GM18861 (cell line): ENCODE measurements at regions not wholly inside any gene's neighbourhood (a gene's known extent, or its start where the extent isn't known, plus 50 kb on each side); places are given as distances from the start of the nearest gene placed in this dataset.
"Not testable (repeated sequence)": the region's sequence is repeated elsewhere in the genome, so short reads cannot be mapped to it uniquely, and the experiment has no call there.

Experiments
- ATAC-seq: cut with Tn5 transposase; IDR thresholded peaks from one replicate; pipeline ENCODE4 v1.9.1; 2021; ENCODE audit not compliant: unreplicated experiment

DNA sequence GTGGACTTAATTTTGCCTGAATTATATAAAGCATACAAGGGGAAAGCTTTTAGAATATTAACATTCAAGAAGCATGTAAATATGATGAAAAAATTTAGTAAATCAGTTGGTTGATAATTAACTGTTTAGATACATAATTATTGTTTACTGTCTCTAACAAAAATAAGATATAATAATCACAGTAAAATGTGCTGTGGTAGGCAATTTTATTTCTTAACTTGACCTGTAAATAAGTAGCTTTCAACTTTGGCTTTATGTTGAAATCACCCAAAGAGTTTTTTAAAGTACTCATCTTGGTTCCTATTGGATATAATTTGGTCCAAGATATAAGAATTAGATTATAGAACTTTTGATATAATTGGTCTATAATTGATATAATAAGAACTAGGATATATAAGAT, 1374.5 kb downstream of the NSUN3 start:
- no peak for ATAC-seq

DNA sequence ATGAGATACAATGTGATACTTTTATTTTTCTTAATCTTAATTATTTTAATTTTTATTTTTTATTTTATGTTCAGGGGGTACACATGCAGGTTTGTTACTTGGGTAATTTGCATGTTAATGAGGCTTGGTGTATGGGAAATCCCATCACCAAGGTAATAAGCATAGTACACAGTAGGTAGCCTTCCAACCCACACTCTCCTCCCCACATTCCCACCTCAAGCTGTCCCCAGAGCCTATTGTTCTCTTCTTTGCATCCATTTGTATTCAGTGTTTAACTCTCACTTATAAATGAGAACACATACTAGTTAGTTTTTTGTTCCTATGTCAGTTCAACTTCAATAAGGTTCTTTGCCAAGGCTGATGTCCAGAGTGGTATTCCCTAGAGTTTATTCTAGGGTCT, 1375.4 kb downstream of the NSUN3 start:
- ATAC-seq = no peak

DNA sequence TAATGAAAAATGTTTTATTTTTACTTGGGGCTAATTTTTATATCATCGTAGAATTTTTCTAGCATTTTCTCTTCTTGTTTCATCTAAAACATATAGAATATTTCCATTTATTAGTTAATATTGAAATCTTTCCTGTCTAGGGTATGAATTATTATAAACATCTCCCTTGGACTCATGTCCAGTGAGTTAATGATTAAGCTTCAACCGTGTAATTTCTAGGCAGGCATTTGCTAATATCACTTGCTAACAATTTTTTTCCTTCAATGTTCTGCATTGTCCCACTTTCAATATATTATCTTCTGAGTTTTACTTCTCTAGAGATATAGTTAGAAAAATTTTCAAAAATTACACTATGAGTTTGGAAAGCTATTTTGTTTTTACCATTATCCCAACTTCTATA, 1371.6 kb upstream of the EPHA6 start:
- no peak for ATAC-seq

DNA sequence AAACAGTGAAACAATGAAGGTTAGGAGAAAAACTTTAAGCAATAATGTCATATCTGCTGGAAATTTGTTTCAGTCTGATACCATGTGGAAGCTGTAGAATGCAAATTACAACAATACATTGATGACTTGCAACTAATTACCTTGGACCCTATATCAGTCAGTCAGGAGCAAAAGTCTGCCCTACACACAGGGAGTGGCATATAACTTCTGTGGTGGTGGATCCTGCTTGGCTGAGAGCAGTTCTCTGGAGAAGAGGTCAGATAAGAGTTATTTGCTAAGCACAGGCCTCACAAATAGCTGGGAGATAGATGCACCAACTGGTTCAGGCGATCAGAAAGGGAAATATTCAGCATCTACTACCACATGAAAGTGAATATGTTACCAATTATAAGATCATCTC, 1364.6 kb upstream of the EPHA6 start:
- no peak for ATAC-seq

DNA sequence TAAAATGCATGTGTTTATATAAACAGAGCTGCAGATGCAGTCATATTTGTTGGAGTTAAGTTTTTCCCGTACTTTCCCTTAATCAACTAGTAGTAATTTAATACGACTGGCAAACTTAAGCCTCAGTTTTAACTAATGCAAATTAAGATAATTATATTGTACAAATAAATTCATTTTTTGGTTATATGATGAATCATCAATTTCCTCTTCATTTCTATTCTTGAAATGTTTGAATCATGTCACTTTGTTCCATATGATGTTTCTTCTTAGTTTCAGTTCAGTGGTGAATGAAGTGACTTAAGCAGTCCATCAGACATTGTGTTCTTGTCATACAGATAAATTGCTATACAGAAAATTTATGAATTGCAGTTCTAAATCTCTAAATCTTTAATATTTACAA, 1361.2 kb upstream of the EPHA6 start:
- ATAC-seq = no peak

DNA sequence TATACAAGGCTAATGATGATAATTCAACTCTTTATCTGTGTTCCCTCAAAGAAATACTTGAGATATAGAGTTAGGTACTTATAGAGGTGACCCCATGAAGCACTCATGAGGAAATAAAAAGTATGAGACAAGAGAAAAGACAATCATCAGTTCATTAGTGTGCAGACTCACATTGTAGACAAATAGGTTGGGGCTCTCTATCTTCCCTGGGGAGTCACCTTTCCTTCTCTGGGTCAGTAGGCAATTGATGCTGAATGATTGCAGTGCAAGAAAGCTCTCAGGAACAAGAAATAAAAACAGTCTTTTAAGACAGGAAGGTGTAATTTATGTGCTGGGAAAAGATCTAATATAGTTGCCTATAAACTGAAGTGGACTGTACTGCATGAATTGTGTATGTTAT, 1357.6 kb upstream of the EPHA6 start:
- ATAC-seq = no peak

DNA sequence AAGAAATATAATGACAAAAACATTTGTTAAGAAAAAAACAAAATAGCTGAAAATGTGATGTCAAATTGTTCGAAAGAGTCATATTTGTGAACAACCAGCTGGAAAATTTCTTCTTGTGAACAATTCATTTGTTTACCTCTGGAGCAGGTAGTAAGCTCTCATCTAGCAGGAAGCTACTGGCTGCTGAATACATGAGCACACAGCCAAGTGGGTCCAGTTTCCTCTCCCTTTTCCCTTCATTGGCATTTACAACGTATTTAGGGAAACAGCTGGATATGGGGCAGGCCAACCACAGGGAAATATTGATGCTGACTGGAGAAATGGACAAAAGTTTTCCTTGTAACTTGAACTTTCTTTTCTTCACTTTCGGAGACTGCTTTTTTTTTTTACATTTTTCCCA, 1354.7 kb upstream of the EPHA6 start:
- ATAC-seq = no peak

DNA sequence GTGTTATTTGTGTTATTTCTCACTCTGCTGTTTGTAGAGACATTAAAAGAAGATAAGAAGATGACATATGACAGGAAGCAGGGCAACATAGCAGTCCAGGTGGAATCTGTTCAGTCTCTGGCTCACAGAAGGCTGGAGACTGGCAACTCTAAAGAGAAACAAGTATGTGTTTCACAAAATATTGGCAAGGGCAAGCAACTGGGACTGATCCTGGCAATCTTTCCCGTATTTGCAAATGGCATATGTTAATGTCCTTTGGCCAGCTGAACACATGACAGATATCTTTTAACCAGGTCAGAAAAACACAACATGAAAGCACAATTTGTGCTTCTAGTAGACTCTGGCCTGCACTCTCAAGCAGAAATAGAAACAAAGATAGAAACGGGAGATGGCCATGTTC, 1354.1 kb upstream of the EPHA6 start:
- no peak for ATAC-seq

DNA sequence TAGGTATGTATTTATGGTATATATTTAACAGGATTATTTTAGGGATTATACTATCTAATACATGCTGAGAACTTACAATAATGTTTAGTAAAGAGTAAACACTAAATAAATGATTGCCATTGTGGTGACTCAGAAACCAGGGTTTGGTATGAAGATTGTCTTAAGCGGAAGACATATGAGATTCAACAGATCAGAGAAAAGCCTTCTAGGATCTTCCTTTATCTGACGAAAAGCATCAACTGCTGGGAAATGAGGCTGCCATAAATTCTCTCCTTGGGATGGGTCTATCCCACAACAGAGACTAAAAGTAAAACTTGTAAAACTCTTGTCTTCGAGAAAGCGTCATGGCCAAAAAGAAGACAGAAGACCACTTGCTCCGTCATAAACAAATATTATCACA, 1352.2 kb upstream of the EPHA6 start:
- no peak for ATAC-seq

DNA sequence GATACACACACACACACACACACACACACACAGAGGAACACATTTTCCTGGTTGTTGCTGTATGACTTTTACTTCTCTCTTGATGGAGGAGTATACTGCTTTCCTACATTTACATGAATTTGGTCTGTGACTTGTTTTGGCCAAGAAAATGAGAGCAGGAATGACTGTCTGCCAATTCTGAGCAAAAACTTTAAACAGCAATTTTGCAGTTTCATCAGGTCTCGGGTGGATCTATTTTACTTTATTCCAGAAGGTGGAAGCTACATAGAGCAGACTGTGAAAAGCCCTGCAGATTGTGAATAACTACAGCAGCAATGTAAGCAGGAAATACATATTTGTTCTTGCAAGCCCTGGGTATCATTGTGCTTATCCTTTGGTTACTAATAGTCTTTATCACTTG, 1350.0 kb upstream of the EPHA6 start:
- no peak for ATAC-seq

DNA sequence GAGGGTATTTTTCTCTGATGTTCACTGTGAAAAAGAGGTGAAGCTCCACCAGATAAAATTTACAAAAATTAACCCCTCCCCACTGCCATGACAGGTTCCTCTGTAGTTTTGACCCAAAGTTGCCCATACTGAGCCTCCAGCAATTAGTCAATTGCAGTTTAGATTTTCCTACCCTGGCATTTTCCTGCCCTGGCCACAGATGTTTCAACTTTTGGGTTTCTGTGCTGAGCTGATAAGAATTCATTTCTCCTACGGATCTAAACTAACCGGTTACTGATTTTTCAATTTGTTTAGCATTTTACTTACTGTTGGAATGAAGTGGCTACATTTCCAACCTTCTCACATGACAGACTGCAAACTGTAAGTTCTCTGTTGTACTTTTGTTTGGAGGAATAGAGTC, 1346.1 kb upstream of the EPHA6 start:
- ATAC-seq = no peak

DNA sequence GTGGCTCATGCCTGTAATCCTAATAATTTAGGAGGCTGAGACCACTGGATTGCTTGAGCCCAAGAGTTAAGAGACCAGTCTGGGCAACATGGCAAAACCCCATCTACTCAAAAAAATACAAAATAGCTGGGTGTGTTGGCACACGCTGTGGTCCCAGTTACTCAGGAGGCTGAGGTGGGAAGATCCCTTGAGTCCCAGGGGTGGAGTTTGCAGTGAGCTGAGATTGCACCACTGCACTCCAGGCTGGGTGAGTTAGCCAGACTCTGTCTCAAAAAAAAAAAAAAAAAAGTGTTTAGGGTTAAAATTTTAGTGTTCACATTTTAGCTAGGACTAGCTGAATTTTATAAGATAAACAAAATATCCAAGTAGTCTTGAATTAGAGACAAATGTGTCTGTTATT, 1340.1 kb upstream of the EPHA6 start:
- ATAC-seq = no peak

DNA sequence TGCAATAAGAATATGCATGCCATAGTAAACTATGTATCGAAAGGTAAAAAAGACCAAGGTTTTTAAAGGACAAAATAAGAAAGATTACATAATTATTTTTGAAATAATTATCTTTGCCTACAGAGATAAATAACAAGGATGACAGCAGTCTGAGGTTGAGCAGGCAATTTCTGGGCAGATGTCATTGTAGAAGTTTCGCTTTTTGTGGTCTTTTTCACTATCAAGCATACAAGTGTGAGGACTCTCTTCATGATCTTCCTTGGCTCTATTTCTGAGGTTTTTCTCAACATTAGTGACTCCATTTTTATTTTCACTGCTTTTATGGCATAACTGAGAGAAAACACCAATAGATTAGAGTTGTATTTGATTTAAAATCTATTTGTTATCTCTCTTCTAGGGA, 1337.9 kb upstream of the EPHA6 start:
- ATAC-seq = no peak

DNA sequence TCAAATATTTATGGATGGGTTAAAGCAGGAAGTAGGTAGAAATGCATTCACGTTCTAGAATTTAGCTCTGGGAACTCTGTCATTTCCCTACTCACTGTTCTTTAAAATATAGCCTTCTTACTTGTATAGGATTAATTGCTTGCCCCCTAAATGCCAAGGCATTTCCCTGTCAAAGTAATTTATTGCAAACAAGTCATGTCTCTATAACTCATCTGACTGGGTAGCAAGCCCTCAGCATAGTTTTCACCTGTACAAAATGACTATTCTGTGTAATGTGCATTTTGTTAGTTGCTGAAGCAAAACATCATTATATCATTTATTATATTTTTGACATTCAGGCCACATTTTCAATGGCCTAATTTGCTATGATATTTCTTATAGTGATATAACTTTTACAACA, 1308.2 kb upstream of the EPHA6 start:
- ATAC-seq = no peak

DNA sequence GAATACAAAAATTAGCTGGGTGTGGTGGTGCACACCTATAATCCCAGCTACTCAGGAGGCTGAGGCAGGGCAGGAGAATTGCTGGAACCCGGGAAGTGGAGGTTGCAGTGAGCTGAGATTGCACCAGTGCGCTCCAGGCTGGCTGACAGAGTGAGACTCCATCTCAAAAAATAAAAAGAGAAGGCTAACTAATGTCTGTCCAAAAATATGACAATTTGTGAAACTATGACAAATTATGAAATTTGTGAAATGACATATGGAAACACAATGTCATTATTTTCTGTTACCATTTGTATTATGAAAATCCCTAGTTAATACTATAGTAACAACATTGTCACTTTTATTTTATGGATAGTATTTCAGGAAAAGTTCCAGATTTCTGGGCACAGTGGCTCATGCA, 1306.3 kb upstream of the EPHA6 start:
- ATAC-seq = no peak

DNA sequence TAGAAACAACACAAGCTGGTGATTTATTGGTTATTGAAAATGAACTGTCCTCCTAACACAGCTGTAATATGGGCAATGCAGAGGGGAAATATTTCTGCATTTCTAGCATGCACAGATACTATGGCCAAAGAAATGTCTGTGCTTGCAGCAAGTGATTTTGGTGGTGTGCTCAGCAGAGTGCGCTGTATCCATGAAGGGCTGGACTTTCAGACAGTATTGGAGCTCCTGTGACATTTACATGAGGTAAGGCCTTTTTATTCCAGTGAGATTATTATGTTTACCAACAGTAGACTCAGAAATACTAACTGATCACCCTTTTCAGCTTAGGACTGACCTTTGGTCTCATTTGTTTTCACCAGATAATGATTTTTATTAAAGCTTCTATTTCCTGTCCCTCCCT, 1302.6 kb upstream of the EPHA6 start:
- ATAC-seq = no peak

DNA sequence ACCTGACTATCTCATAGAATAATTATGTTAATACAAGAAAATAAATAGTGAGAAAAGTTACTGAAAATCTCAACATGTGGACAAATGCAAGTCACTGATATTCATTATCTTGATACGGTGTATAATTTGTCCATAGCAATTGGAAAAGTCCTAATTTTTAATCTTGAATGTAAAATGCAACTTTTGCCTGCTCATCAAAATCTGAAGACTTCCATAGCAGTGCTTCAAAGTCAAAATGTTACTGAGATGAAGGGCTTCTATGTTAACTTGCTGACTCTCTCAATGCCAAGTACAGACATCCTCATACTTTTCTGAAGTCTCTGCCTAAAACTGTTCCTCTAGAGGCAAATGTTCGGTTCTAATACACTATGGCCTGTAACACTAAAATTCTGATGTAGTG, 1300.1 kb upstream of the EPHA6 start:
- ATAC-seq = no peak

DNA sequence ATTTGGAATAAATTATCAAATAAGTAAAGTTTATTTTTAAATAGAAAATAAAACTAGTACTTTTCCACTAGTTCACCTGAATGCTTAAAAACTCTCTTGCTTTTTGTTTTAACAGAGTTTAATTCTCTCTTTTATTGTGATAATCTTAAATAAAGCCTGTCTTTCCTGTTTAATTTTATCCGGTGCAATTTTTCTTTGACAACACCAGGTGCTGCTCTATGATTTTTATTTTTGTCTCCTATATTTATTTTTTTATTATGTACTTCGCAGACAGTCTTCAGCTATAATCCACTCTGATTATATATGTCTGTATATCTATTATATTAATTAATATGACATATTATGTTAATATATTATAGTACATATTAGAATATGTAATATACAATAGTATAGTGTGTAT, 1293.0 kb upstream of the EPHA6 start:
- no peak for ATAC-seq

DNA sequence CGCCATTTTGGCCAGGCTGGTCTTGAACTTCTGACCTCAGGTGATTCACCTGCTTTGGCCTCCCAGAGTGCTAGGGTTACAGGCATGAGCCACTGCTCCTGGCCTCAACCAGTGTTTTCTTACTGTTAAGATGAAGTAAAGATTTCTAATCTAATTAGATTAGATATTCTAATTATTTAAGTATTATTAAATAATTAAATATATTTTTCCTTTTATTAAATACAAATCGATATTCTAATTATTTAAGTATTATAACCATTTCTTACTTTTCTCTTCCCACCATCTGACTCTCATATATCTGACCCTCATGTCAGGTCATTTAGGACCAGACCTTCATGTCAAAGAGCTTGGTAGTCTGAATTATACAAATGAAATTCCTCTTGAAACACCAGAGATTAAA, 1291.9 kb upstream of the EPHA6 start:
- no peak for ATAC-seq

DNA sequence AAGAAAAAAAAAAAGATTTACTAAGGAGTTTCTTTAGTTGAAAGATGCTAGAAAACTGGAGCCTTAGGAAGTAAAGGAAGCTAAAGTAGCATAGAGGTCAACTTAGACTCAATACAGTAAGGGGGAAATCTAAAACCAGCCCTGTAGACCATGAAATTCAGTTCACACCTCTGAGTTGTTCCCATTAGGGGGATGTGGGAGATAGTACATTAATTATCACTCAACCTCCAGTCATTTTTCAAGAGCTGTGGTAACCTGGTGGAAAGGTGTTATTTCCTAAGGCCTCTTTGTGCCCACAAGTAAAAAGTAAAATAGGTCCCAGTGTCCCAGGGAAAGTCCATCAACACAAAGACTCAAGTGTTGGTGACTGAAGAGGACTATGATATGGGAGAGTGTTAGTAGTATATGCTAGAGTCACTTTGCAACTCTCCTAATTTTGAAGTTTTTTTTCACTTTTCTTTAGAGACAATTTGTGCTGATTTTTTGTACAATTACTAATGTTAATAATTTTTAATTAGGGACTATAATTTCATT, 1274.4 kb upstream of the EPHA6 start:
- no peak for ATAC-seq

DNA sequence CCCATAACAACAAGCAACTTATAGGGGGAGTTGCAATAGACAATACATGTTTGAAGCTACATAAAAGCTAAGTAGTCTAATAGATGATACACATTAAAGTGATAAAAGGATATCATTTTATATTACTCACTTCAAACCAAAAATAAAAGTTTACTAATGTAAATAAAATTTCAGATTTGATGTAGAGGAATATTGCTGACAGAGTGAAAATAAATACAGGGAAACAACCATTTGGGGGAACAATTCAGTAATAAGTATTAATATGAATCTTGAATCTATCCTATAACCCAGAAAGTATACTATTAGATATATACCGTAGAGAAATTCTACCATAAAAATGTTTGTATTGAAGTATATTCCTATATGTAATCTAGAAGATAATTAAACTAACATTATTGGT, 1248.9 kb upstream of the EPHA6 start:
- ATAC-seq = no peak

DNA sequence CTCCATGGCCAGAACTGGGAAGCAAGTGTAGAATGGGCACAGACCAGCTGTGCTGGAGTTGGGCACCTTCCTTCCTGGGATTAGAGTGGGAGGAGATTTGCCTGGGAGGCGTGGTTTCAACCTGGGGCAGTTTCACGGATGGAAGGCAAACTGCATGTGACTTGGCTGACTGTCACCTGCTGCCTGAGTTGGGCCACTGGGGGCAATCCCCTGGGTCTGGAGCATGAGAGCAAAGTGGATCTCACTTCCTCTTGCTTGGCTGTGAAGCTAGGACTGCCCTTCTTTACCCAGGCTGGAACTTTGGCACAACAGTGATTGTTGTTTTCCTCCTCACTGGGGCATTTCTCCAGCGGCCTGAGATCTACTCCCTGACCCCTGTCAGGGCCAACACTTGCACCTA, 1247.0 kb upstream of the EPHA6 start:
- no peak for ATAC-seq

DNA sequence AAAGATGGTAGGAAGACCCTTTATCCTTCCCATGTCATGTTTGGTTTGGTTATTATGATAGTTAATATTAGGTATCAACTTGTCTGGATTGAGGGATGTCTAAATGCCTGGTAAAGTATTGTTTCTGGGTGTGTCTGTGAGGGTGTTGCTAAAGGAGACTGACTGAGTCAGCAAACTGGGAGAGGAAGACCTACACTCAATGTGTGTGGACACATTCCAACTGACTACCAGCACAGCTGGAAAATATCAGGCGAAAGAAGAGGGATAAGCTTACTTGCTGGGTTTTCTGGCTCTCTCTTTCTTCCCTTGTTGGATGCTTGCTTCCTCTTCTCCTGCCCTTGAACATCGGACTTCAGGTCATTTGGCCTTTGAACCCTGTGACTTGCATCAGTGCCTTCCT, 1227.6 kb upstream of the EPHA6 start:
- no peak for ATAC-seq

DNA sequence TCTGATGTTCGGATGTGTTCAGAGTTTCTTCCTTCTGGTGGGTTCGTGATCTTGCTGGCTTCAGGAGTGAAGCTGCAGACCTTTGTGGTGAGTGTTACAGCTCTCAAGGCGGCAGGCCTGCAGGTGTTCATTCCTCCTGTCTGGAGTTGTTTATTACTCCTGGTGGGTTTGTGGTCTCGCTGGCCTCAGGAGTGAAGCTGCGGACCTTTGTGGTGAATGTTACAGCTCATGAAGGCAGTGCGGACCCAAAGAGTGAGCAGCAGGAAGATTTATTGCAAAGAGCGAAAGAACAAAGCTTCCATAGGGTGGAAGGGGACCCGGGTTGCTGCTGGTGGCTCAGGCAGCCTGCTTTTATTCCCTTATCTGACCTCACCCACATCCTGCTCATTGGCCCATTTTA, 1226.8 kb upstream of the EPHA6 start:
- not testable (repeated sequence) for ATAC-seq
